Ascending aorta (tissue), 2 donors: ENCODE measurements at regions not wholly inside any gene's neighbourhood (a gene's known extent, or its start where the extent isn't known, plus 50 kb on each side); places are given as distances from the start of the nearest gene placed in this dataset.

Source experiments
- DNase-seq, 2 donors: peaks; one replicate each; pipeline ENCODE4 v3.0.0-alpha.2; 2019; ENCODE audit warnings: low spot score in 2 of 2
- H3K27ac ChIP-seq, 2 donors: fragments of 200-600 bp; sonication (generic); one replicate each; pipeline ENCODE4 v1.5.1; 2016 to 2017; ENCODE audit warnings: mild to moderate bottlenecking in 1 of 2
- H3K27me3 ChIP-seq: fragments of 200-600 bp; sonication (generic); one replicate; pipeline ENCODE4 v1.5.1; 2017
- H3K36me3 ChIP-seq, 2 donors: fragments of 200-600 bp; sonication (generic); one replicate each; pipeline ENCODE4 v1.5.1; 2016
- H3K4me1 ChIP-seq, 2 donors: fragments of 200-600 bp; sonication (generic); one replicate each; pipeline ENCODE4 v1.5.1; 2016 to 2017; ENCODE audit warnings: mild to moderate bottlenecking in 1 of 2
- H3K4me3 ChIP-seq, 2 donors: fragments of 200-600 bp; sonication (generic); one replicate each; pipeline ENCODE4 v1.5.1; 2016 to 2017; ENCODE audit warnings: mild to moderate bottlenecking in 1 of 2
- H3K9me3 ChIP-seq, 2 donors: fragments of 200-600 bp; sonication (generic); one replicate each; pipeline ENCODE4 v1.5.1; 2016
- intact Hi-C: fragments of 100-400 bp; cut with DNase I; formaldehyde crosslinking; loops from one replicate; pipeline ENCODE4 v1.15.1; 2023
- TF ChIP-seq, protein P1 (sequence below), 3 experiments: fragments of 200-600 bp in 2 of 3; fragments of 450-650 bp in 1 of 3; sonication (generic) in 2 of 3; IDR thresholded peaks; one replicate each; pipeline ENCODE4 v1.5.1; 2016 to 2019; ENCODE audit warnings: antibody characterized with exemption in 3 of 3, mild to moderate bottlenecking in 1 of 3, moderate library complexity in 1 of 3

- no peak for DNase-seq
- Histone ChIP-seq H3K4me1 (no peaks in the 10 kb centered on the region), H3K36me3 (no peaks in the 10 kb centered on the region), H3K9me3 (no peaks in the 10 kb centered on the region), H3K27me3 (no peaks in the 10 kb centered on the region), H3K4me3 (no peak overlapping the region), H3K27ac (no peak overlapping the region)
- TF ChIP-seq, protein P1, sequence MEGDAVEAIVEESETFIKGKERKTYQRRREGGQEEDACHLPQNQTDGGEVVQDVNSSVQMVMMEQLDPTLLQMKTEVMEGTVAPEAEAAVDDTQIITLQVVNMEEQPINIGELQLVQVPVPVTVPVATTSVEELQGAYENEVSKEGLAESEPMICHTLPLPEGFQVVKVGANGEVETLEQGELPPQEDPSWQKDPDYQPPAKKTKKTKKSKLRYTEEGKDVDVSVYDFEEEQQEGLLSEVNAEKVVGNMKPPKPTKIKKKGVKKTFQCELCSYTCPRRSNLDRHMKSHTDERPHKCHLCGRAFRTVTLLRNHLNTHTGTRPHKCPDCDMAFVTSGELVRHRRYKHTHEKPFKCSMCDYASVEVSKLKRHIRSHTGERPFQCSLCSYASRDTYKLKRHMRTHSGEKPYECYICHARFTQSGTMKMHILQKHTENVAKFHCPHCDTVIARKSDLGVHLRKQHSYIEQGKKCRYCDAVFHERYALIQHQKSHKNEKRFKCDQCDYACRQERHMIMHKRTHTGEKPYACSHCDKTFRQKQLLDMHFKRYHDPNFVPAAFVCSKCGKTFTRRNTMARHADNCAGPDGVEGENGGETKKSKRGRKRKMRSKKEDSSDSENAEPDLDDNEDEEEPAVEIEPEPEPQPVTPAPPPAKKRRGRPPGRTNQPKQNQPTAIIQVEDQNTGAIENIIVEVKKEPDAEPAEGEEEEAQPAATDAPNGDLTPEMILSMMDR (IDR thresholded peaks at IDR 0.05): no peak
- intact Hi-C loops: no loop called here
Observed at GRCh38 chr3:6435951-6436350, 425.0 kb upstream of the GRM7 start.

DNA sequence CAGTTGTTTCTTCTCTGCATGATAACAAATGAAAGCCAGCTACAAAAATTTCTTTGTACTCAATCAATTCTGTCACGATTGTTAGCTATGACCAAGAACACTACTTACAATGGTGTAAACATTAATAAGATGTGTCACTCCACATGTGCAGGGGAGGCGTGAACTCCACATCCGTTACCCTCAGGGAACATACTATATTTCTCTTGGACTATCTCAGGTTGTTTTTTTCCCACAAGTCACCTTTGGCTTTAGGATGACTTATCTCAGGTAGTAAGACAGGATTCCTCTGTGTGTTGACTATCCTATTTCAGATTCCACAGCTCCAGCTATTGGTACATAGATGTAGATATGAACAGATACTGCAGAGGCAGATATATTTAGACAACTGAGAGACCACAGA is 423.3 kb upstream of the GRM7 start:
- H3K27ac ChIP-seq: no peak overlapping the region
- TF ChIP-seq, protein P1 (IDR thresholded peaks at IDR 0.05): no peak
- no peaks in the 10 kb centered on the region for H3K9me3 ChIP-seq
- H3K27me3 ChIP-seq: no peaks in the 10 kb centered on the region
- no peaks in the 10 kb centered on the region for H3K36me3 ChIP-seq
- H3K4me3 ChIP-seq: no peak overlapping the region
- H3K4me1 ChIP-seq: no peaks in the 10 kb centered on the region
- DNase-seq: no peak
- intact Hi-C loops: no loop called here

DNA sequence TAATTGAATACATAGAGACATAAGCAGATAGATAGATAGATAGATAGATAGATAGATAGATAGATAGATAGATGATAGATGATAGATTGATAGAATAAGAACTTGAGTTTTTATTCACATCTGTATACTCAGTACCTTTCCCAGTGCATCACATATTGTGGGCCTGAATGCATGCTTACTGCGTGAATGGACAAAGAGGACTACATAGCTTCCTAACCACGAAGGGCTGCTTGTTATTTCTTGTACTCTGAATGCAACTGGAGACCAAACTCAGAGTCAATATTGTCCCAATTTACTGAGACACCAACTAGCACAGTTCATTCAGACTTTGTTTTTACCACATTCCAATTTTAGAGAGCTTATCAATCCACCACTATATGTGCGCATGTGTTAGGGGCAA is 422.9 kb upstream of the GRM7 start:
- Histone ChIP-seq H3K36me3 (no peaks in the 10 kb centered on the region), H3K4me1 (no peaks in the 10 kb centered on the region), H3K9me3 (no peaks in the 10 kb centered on the region), H3K27me3 (no peaks in the 10 kb centered on the region), H3K4me3 (no peak overlapping the region), H3K27ac (no peak overlapping the region)
- intact Hi-C loops: no loop called here
- DNase-seq: no peak
- TF ChIP-seq, protein P1 (IDR thresholded peaks at IDR 0.05): no peak

DNA sequence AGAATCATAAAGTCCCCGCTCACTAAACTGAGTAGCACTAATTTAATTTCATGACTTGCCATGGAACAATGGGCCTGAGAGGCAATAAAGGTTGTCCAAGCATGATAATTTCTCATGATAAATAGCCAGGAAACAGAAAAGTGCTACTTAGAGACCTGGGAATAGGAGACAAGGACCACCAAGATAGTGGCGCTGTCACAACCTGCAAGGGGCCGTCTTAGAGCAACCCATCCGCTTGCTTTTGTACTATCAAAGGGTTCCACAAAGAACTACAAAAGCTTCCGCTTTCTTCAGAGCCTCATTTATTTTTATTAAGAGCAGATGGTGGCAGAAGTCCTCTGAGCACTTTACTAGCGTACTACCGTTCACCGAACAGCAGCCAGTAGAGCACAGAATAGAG is 421.7 kb upstream of the GRM7 start:
- Histone ChIP-seq H3K27me3 (no peaks in the 10 kb centered on the region), H3K9me3 (no peaks in the 10 kb centered on the region), H3K27ac (no peak overlapping the region), H3K4me3 (no peak overlapping the region), H3K4me1 (no peaks in the 10 kb centered on the region), H3K36me3 (no peaks in the 10 kb centered on the region)
- TF ChIP-seq, protein P1 (IDR thresholded peaks at IDR 0.05): no peak
- intact Hi-C loops: no loop called here
- DNase-seq: no peak

DNA sequence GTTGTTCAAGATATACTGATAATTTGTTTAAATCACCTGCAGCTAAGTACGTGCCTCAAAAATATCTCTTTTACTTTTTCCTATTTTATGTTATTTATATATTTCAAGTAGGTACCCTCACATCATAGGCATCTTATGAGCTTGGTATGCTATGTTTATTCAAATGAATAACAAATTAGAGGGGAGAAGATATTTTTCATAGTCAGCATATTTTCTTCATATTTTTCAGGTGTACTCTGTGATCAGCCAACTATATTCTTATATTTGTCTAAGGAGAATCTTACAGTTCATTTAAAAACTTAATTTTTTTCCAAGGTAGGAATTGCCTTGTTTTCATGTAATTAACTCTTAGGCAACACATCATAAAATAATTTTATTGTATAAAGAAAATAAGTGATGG is 421.1 kb upstream of the GRM7 start:
- no peak overlapping the region for H3K4me3 ChIP-seq
- H3K27ac ChIP-seq: no peak overlapping the region
- intact Hi-C loops: no loop called here
- no peaks in the 10 kb centered on the region for H3K27me3 ChIP-seq
- H3K36me3 ChIP-seq: no peaks in the 10 kb centered on the region
- no peaks in the 10 kb centered on the region for H3K9me3 ChIP-seq
- no peaks in the 10 kb centered on the region for H3K4me1 ChIP-seq
- no peak for DNase-seq
- TF ChIP-seq, protein P1 (IDR thresholded peaks at IDR 0.05): no peak
